Activated B cell treated with CpG ODN at 0.5 μM for 24 hours (primary cell): ENCODE measurements at regions not wholly inside any gene's neighbourhood (a gene's known extent, or its start where the extent isn't known, plus 50 kb on each side); places are given as distances from the start of the nearest gene placed in this dataset.

Experiments used
- ATAC-seq: fragments of 200-7000 bp; cut with Tn5 transposase; one replicate; pipeline ENCODE4 v1.10.0; 2021; ENCODE audit warnings: low read depth, mild to moderate bottlenecking, moderate library complexity
- CTCF ChIA-PET: fragments of 350-600 bp; sonication (Branson Sonifier 250); formaldehyde crosslinking; loops from one replicate; lab custom pipeline; 2021; ENCODE audit warnings: antibody characterized with exemption; lab: Charles Lee
- POLR2A ChIA-PET: fragments of 350-600 bp; sonication (Branson Sonifier 250); formaldehyde crosslinking; loops from one replicate; lab custom pipeline; 2021; ENCODE audit warnings: antibody characterized with exemption; lab: Charles Lee
- DNase-seq: peaks from one replicate; pipeline ENCODE4 v3.0.0; 2022
- H3K27ac Mint-ChIP-seq: one replicate; pipeline ENCODE4 v1.8.0; 2020; ENCODE audit warnings: mixed read lengths
- H3K27me3 Mint-ChIP-seq: one replicate; pipeline ENCODE4 v1.8.0; 2021; ENCODE audit warnings: mixed read lengths
- H3K36me3 Mint-ChIP-seq: one replicate; pipeline ENCODE4 v1.8.0; 2021; ENCODE audit warnings: low read depth, mixed read lengths
- H3K4me1 Mint-ChIP-seq: one replicate; pipeline ENCODE4 v1.8.0; 2021; ENCODE audit warnings: mixed read lengths
- H3K4me3 Mint-ChIP-seq: one replicate; pipeline ENCODE4 v1.8.0; 2020; ENCODE audit warnings: mild to moderate bottlenecking, mixed read lengths
- H3K9me3 Mint-ChIP-seq: one replicate; pipeline ENCODE4 v1.8.0; 2020; ENCODE audit warnings: mixed read lengths
- CTCF ChIP-seq: fragments of 200-600 bp; IDR thresholded peaks from one replicate; pipeline ENCODE4 v1.8.0; 2022; ENCODE audit warnings: antibody characterized with exemption, mild to moderate bottlenecking
- intact Hi-C: fragments of 100-400 bp; cut with micrococcal nuclease; formaldehyde crosslinking; loops from one replicate; pipeline ENCODE4 v1.15.1; 2024

GRCh38 chr10:5297466-5297865, 67.3 kb upstream of the UCN3 start:
- ChIA-PET POLR2A (no interaction called here), CTCF (no interaction called here)
- no peak overlapping the region for H3K27ac Mint-ChIP-seq
- no peak overlapping the region for H3K4me3 Mint-ChIP-seq
- DNase-seq: no peak
- intact Hi-C loops: no loop called here
- no peaks in the 10 kb centered on the region for H3K36me3 Mint-ChIP-seq
- TF ChIP-seq CTCF: no peak
- no peaks in the 10 kb centered on the region for H3K27me3 Mint-ChIP-seq
- no peaks in the 10 kb centered on the region for H3K9me3 Mint-ChIP-seq
- no peak for ATAC-seq
- peaks cover under 1% of the 10 kb centered on the region for H3K4me1 Mint-ChIP-seq

- H3K4me3 Mint-ChIP-seq: no peak overlapping the region
- peaks cover under 1% of the 10 kb centered on the region for H3K9me3 Mint-ChIP-seq
- H3K4me1 Mint-ChIP-seq: no peaks in the 10 kb centered on the region
- no peak for TF ChIP-seq CTCF
- ChIA-PET CTCF (no interaction called here), POLR2A (no interaction called here)
- no peaks in the 10 kb centered on the region for H3K36me3 Mint-ChIP-seq
- DNase-seq (no peak), ATAC-seq (no peak)
- H3K27ac Mint-ChIP-seq: no peak overlapping the region
- intact Hi-C loops: no loop called here
- H3K27me3 Mint-ChIP-seq: no peaks in the 10 kb centered on the region
Observed at GRCh38 chr10:5297996-5298395, 66.8 kb upstream of the UCN3 start.

- no peak overlapping the region for H3K4me3 Mint-ChIP-seq
- CTCF ChIA-PET: no interaction called here
- no peak for TF ChIP-seq CTCF
- POLR2A ChIA-PET: no interaction called here
- H3K27ac Mint-ChIP-seq: no peak overlapping the region
- intact Hi-C loops: no loop called here
- peaks cover 2% of the 10 kb centered on the region for H3K27me3 Mint-ChIP-seq
- no peak for ATAC-seq
- peaks cover 5% of the 10 kb centered on the region for H3K9me3 Mint-ChIP-seq
- no peaks in the 10 kb centered on the region for H3K36me3 Mint-ChIP-seq
- no peak for DNase-seq
- no peaks in the 10 kb centered on the region for H3K4me1 Mint-ChIP-seq
Observed at GRCh38 chr10:5299950-5300349, 64.8 kb upstream of the UCN3 start.

- DNase-seq: no peak
- H3K4me3 Mint-ChIP-seq: no peak overlapping the region
- POLR2A ChIA-PET: no interaction called here
- no peaks in the 10 kb centered on the region for H3K36me3 Mint-ChIP-seq
- H3K9me3 Mint-ChIP-seq: peaks cover 9% of the 10 kb centered on the region
- no peak overlapping the region for H3K27ac Mint-ChIP-seq
- peaks cover 2% of the 10 kb centered on the region for H3K27me3 Mint-ChIP-seq
- no peaks in the 10 kb centered on the region for H3K4me1 Mint-ChIP-seq
- CTCF ChIA-PET: no interaction called here
- no peak for TF ChIP-seq CTCF
- intact Hi-C loops: no loop called here
- ATAC-seq: no peak
Observed at GRCh38 chr10:5303504-5303903, 61.3 kb upstream of the UCN3 start.

- Mint-ChIP-seq H3K27me3 (peaks cover 5% of the 10 kb centered on the region), H3K27ac (no peak overlapping the region), H3K9me3 (peaks cover 9% of the 10 kb centered on the region), H3K4me1 (no peaks in the 10 kb centered on the region), H3K36me3 (no peaks in the 10 kb centered on the region), H3K4me3 (no peak overlapping the region)
- TF ChIP-seq CTCF: no peak
- ChIA-PET CTCF (no interaction called here), POLR2A (no interaction called here)
- DNase-seq (no peak), ATAC-seq (no peak)
- intact Hi-C loops: no loop called here
Observed at GRCh38 chr10:5305374-5305773, 59.4 kb upstream of the UCN3 start.
